NCI-H2029 treated with DMSO at 0.1 percent for 48 hours (cell line): ENCODE measurements at regions not wholly inside any gene's neighbourhood (a gene's known extent, or its start where the extent isn't known, plus 50 kb on each side); places are given as distances from the start of the nearest gene placed in this dataset.

ENCODE experiments used
- DNase-seq: peaks from one replicate; lab custom pipeline; 2025; lab: John Stamatoyannopoulos, UW

DNA sequence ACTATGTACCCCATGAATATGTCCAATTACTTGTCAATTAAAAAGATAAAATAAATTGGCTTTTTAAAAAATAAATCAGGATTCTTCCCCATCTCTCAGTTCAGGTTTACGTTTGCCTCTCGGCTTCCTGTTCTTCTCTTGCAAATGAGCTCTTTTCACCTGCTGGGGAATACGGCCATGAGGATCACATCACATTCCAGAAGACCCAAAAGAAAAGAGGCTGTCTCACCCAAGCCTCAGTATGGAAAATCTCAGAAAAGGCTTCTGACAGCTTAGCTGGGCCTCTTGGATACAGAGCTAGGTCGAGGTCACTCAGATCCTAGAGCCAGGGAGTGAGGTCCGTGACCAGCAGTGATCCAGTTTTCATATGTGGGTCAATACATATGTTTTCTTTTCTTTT is 171.2 kb upstream of the SDK2 start:
- no peak for DNase-seq

DNA sequence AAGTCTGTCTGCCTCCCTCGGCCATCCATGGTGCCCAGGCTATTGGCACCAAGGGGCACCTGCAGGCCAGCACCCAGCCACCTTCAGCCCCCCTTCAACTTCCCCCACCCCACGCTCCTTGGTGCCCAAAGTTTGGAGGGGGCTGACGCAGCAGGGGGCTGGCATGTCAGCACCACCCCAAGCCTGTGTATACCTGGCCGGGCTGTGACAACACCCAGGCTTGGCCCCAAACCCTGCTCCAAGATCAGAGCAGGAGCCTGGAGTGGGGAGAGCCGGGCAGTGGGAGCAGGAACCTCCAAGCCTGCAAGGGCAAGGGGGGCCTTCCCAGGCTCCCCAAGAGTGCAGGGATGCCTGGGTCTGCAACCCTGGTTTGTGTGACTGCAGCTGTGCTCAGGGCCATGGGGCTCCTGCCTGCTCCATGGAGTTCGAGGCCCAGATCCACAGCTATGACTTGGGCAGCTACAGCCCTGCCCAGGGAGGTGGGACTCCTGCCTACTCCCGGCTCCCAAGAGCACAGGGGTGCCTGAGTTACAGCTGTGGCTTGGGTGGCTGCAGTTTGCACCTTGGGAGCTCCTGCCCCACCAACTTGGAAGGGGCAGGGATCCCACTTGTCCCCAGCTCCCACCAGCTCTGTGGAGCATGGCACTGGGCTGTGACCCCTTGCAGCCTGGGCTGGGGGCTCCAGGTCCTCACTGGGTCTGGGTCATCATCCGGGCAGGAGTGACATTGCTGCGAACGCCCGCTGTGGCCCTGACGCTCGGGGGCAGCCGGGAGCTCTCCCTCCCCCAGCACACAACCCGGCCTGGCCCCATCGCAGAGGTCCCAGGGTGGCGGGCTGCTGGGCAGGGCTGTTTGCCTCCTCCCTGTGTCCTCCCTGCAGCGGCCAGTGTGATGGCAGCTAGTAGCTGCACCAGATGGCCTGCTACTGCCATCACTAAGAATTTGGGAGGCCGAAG is 175.5 kb upstream of the SDK2 start:
- DNase-seq = no peak

DNA sequence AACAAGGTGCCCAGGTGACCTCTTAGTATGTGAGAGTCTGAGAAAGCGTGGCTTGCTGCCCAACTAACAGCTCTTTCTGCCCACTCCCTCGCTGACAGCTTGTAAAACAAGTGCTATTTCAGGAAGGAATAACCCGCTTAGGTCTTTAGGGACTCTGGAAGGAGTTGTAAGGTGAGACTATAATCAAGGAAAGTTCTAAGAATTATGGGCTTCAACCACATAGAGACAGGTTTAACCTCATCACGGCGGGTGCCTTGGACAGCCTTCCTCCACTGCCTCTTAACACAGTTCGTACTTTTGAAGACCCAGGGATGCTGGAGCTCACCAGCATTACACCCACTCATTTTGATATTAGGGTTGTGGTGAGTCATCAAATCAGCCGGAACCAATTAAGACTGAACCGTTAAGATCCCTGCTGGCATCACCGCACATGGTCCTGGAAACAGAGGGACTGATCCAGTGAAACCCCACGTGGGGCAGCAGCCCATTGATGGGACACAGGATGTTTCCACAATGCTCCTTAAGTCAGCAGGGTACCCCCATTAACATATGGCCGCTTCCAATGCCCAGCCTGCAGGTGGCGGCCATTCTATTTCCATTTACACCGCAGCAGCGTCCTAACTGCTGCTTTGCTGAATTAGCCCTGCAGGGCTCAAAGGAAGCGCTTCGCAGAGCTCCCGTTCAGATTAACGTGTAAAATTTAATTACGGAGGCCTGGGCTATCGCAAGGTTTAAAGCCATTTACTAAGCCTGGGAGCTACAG is 176.6 kb upstream of the SDK2 start:
- DNase-seq = no peak

DNA sequence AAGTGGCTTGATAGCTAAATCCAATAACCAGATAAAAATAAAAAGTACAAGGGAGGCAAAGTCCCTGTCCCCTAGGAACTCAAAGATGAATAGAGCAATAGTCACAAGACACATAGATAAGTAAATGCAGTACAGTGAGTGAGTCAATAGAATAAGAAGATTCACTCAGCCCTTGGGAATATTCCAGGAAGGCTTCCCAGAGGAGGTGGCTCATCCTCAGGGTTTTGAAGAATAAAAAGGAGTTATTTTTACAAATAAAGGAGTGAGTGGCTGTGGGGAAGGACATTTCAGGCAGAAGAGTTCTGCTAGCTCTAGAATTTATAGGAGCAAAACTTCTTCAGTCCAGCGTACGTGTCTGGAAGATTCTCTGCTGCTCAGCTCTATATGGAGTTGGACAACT is 177.4 kb upstream of the SDK2 start:
- DNase-seq = no peak

DNA sequence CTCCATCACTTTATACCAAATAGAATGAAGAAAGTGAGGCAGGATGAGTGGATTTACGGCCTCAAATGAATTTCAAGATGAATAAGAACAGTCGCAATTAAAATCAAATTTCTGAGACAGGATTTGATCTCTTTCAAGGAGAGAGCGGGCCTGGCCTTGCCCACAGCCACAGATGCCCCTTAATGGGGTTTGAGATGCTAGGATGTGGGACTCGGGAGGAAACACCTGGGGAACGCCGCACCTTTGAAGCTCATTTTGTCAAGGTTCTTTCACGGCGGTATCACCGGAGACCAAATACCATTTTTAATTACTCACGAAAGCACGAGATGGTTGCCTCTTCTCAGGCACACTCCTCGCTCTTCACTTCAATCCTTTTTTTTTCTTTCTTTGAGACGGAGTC is 178.1 kb upstream of the SDK2 start:
- DNase-seq = no peak

DNA sequence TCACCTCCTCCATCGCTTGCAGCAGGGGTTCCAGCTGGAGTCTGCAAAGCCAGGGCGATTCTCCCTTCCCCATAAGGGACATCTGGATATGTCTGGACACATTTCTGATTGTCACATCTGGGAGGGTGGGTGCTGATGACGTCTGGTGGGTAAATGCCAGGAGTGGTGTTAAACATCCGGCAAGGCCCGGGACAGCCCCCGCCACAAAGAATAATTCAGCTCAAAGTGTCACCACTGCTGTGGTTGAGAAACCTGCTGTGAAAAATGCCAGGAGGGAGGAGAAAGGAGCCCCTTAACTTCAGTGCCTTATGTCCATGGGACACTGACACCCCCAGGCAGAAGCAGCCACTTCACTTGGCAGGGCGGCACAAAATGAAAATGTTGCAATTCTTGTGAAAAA is 179.4 kb upstream of the SDK2 start:
- DNase-seq = no peak

DNA sequence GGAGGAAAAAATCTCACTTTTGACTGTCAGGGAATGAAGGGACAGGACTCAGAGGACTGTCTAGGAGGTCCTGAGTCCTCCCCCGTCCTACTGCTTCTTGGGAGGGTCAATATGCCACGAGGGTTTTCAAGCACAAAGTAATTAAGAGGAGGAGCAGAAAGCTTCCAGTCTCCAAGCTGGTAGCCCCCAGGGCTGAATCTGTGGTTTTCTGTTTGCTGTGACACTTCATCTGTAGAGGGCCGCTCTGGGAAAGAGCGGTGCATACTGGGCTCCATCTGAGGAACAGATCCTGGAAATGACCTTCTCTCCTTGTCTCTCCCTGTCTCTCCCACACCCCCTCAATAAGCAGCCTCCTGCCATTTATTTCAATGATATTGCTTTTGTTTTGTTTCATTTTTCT is 180.1 kb upstream of the SDK2 start:
- DNase-seq = no peak

DNA sequence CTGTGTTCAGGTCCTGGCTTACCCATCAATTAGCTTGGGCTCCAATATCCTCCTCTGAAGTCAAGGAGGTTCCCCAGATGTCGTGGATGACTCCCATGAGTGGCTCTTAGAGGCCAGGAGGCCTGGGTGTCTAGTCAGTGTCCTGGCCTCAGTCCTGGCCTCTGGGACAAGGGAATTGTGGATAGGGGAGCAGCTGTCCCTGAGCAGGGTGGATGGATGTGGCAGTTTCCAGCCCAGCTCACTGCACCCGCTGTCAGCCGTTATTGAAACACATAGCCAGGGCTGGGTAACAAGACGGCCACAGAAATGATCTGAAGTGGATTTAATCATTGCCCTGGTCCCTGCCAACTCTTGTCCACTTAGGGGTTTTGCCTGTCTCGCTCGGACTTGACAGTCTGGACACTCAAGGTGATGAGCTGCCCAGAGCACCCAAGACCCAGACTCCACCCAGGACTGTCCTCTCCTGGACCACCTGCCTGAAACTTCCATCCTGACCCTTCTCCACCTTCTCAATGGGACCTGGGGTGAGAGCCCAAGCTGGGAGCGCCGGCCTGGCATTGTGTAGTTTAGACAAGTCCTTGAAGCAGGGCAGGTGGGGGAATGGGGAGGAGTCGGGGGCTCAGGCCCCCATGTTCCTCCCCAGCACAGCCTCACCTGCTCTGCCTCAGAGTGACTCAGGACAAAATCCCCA is 182.1 kb upstream of the SDK2 start:
- DNase-seq = no peak

DNA sequence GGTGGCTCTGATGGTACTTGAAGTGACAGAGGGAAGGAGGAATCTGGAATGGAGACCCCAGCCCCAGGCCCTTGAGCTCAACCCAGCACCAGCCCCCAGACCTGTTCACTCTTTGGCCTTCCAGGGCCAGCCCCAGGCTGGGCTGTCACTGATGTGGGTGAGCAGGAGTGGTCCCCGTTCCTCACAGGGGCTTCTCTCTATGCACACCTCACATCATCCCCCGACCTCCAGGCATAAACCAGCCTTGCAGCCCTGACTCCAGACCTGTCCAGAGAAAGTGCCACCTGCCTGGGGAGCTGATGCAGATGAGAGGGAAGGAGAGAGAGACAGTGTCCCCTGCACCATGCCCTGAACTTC is 182.6 kb upstream of the SDK2 start:
- no peak for DNase-seq

DNA sequence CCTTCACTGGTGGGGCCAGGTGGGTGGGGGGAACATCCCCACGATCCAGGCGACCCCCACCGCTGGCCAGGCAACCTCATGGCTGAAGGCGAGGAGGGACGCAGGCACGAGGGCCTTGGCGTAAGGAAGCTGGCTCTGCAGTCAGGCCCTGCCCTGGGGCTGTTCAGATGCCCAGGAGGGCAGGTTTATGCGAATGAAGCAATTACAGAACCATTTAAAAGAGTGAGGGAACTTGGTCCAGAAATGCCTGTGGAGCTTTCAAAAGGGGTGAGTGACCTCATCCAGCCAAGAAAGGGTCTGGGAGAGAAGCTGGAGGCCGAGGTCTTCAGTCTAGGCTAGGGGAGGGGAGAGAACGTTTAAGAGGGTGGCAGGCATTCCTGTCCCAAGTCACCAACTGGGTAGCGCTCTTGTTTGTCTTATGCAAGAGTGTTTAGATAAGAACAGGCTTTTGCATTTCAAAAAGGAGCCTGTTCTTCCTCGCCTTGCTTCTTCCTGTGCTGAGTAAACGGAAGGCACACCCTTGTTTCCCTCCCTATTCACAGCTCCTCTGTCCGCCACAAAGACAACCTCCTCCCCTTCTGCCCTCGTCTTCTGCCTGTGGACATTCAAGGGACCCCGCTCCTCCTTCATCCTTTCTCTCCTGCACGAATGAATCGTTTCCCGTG is 183.5 kb upstream of the SDK2 start:
- no peak for DNase-seq

DNA sequence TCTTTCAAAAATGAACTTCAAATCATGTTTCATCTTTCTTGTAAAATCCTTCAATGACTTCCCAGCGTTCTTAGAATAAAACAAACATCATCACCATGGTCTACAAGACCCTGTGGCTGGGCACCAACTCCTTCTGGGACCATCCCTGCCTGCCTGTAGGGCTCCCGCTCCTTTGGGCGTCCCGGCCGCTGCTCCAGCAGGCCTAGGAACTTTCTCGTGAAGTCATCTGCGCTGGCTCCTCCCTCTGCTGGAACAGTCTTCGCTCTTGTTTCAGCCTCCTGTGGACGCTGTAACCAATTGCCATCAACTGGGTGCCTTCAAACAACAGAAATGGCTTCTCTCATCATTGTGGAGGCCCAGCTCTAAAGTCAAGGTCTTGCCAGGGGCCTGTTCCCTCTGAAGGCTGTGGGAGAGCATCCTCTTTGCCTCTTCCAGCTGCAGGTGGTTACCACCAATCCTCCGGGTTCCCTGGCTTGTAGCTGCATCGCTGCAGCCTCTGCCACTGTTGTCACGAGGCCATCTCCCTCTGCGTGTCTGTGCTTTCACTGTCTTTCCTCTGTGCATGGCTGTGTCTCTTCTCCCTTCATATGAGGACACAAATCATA is 185.5 kb upstream of the SDK2 start:
- DNase-seq = no peak

DNA sequence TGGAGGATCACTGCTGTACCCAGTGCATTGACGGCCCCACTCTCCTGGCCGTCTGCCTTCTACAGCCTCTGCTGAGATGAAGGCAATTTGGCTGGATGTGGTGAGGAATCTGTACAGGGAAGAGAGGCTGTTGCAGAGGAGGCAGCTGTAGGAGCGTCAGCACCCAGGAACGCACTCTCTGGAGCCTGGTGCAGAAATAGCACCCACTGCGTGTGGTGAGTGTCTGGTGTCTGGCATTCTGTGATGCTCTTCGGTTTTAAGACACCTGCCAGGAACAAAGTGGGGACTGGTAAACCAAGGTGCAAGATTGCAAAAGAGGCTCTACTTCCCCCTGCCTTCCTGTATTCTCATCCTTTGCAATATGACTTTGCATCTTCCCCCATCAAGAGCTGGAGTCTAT is 187.5 kb upstream of the SDK2 start:
- DNase-seq = no peak

DNA sequence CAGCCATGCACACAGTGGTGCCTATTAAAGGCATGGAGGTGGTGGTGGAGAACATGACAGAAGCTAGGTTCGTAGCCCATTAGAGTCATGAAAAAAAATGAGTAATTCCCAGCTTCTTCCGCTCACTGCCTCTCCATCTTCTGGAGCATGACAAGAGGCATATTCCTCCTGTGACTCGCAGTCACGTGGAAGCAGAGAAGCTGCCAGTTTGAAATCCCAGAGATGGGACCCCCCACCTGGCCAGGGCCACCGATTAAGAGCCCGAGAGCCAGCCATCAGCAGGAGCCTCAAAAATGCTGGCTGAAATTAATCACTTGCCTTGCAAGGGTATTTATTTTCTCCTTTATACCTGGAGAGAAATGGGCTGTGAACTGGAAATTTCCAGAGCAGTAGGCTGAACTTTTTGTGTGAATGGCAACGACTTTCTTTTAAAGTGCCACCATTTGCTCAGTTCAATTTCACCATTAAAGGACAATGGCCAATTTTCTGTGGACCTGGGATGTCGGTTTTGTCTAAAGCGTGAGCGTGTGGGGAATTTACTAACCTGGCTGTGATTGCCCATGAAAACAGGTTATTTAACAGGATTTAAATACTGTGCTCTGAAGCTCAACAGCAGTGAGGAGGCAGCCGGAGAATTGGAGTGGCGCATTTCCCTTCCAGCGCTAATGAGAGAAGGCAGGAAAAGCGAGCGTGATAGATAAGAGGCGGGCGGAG is 189.7 kb upstream of the SDK2 start:
- DNase-seq = no peak

DNA sequence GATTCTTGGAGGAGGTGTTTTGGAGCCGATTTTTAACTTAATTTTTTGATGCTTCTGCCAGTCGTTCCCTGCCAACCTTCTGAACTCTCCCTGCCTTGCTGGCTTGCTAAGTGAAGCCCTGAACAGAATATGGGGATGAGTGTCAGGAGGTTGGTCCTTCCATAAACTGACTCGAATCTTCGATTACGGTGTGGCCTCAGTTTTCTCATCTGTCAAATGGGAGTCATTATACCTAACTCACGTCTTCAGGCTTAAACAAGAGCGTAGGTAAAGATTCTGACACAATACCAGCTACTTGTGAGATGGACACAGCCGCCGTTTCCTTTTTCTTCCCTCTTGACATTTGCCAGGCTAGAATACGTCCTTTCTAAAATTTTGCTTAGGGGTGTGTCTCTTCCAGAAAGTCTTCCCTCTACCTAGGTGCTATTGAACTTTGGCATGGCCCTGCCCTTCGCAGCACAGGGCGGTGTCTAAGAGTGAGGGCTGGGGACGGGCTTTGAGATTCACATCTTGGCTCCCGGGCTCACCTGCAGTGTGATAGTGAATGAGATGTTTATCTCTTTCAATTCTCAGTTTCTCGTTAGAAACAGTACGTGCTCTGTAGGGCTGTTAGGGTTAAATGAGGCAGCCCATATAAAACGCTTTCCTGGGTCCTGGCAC is 190.6 kb upstream of the SDK2 start:
- DNase-seq = no peak

DNA sequence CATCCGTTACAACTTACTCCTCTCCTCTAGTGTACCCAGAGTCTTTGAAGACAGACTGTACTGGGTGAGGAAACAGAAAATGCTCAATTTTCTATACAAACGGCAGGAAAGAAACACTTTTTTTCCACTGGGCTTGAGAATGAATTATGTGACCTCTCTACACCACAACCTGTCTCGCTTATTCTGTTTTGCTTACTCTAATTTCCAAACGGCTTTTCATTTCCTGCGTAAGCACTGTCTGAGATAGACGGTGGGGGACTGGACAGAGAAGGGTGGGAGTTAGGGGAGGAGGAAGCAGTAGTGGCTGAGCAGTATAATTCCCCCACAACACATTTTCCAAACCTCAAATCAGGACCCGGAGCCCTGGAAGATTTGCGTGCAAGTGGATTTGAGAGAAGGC is 191.4 kb upstream of the SDK2 start:
- DNase-seq = no peak

DNA sequence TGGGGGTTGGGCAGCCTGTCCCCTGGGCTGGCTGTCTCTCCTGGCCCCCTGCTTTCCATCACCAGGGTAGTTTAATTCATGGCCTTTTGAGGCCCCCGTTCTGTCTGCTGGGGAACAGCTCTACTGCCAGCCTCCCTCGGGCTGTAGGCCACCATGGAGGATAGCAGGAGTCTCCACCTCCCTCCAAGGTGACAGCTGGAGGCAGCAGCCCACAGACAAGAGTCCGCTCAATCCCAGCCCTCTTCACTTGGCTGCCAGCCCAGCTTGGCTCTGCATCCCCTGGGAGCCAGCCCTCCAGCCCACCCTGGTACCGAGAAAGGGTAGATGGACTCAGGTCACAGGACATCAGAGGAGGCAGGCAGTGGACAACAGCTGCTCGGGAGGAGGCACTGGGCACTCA is 194.6 kb upstream of the SDK2 start:
- DNase-seq = no peak

DNA sequence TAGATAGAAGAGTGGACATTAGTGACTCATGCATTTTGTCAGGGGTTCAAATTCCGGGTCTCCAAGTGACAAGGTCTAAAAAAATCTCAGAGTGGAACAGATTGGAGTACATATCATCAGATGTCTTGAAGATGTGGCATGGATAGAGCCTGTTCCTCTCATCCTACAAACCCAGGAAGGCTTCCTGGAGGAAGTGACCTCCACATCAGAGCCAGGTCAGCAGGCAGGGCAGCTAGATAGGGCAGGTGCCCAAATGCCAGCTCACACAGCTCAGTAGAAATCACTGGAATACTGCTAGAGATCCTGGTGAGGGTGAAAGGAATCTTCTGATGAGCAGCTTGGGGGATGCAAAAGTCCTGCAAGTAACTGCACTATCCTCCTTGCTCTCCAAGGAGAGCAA is 196.6 kb upstream of the SDK2 start:
- no peak for DNase-seq

DNA sequence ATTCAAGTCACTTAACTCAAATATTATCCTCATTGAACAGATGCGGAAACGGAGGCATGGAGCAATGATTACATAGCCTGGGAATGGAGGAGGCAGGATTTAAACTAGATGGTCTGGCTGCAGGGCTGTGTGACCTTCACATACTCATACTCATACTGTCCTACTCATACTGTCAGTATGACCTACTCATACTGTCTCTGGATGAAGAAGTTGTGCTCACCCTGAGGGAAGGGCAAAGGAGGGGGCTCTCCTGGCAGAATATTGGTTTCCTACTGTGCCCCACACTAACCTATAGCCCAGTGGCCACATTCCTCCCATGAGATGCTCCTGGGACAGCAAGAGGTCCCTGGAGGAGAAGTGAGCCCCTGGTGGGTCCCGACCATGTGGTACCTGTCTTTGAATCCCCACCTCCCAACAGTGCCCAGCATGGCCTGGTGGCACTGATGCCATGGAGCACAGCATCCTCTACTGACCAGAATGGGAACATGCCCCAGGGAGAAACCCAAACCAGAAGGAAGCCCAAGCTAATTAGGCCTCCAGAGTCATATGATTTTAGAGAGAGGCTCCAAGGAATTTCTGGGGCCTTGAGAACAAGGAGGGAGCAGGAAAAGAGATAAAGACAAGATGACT is 197.3 kb upstream of the SDK2 start:
- no peak for DNase-seq

DNA sequence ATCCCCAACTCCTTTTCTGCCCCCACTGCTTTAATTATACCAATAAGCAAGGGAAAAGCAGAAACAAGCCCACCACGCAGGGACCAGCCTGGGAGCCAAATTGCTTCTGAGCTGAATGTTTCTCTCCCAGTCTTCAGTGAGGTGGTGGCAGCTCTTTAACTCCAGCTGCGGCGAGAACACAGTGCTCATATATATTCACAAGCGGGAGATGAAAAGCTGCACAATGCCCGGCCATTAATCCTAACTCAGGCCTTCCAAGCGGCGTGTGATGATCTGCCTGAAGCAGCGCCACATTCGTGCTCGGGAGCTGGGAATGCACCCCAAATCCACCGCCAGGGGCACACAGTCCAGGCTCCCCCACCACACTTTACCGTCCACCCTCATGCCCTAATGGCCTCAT is 203.7 kb upstream of the SDK2 start:
- no peak for DNase-seq

DNA sequence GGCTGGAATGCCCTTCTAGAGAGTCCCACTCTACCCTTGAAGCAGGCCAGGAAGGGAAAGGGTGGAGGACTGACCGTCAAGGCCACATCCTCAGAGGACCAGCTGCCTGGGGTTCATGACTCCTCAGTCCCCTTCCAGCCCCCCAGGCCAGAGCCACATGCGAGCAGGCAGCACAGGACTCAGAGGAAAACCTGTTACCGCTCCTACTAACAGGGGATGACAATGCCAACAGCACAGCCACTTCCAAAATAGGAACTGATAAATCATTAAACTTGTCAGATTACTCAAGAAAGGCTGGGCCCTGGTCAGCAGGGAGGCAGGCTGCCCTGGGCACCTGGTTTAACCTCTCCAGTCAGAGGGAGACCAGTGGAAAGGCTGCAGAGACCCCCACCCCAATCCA is 206.2 kb upstream of the SDK2 start:
- no peak for DNase-seq
